ENCODE measurements at regions not wholly inside any gene's neighbourhood (a gene's known extent, or its start where the extent isn't known, plus 50 kb on each side); places are given as distances from the start of the nearest gene placed in this dataset.
A peak's percentile ranks its signal among the peaks of the same experiment; 100 is the strongest.

GRCh38 chr9:113785334-113785733 lies 90.8 kb upstream of the ZNF618 start:
- no peak for DNase-seq (ENCODE audit: low read depth, low spot score)

- no peak for DNase-seq (ENCODE audit: low read depth, low spot score)
These were observed 90.0 kb upstream of the ZNF618 start for GRCh38 chr9:113786071-113786470.

DNA sequence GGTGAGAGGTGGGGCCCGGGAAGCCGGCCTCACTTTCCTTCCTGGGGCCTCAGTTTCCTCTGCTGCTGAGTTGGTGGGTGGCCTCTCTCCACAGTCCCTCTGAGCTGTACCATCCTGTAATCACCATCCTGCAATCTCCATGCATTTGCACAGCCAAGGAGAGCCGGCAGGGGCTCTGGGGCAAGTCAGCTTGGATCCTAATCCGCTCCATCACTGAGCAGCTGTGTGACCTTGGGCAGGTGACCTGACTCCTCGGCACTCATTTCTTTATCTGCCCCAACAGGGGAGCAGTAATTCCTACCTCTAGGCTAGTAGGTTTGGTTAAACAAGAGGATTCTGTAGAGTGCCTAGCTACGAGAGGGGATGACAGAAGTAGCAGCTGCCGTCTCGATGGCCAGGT lies 88.2 kb upstream of the ZNF618 start:
- no peak for DNase-seq (ENCODE audit: low read depth, low spot score)

- DNase-seq (ENCODE audit: low read depth, low spot score), result no peak
These were observed 87.3 kb upstream of the ZNF618 start for GRCh38 chr9:113788616-113789330.

DNA sequence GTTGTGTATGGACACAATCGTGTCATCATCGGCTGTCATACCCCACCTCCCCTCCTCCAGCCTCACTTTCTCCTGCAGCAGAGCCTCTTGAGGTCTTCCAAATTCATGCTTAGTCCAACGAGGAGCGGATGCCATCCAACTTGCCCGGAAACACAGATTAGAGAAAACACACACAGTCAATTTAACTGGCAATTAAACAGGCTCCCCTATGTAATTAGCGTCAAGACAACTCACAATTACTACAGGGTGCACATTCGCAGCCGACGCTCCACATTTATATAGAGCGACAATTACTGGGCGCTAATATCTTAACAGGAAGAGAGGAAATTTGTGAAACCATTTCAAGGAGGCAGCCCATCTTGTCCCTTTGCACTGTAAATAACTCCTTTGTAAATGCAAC lies 86.0 kb upstream of the ZNF618 start:
- DNase-seq (ENCODE audit: low read depth, low spot score), result no peak

- DNase-seq (ENCODE audit: low read depth, low spot score), result no peak
These were observed 82.6 kb upstream of the ZNF618 start for GRCh38 chr9:113793558-113793957.

DNA sequence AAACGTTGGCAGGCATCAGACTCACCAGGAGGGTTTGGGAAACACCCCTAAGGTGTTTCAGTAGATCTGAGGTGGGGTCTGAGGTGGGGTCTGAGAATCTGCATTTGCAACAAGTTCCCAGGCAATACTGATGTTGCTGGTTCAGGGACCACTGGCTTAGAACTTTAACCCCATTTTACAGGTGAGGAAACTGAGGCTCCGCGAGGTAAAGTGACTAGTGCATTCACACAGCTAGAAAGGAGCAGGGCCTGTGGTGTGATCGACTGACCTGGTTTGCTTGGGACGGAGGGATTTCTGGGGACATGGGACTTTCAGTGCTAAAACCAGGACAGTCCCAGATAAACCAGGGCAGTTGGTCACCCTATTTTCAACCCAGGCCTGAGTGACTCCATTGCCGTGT lies 81.4 kb upstream of the ZNF618 start:
- DNase-seq (ENCODE audit: low read depth, low spot score), result no peak

- DNase-seq (ENCODE audit: low read depth, low spot score), result no peak
These were observed 80.2 kb upstream of the ZNF618 start for GRCh38 chr9:113795811-113796392.

DNA sequence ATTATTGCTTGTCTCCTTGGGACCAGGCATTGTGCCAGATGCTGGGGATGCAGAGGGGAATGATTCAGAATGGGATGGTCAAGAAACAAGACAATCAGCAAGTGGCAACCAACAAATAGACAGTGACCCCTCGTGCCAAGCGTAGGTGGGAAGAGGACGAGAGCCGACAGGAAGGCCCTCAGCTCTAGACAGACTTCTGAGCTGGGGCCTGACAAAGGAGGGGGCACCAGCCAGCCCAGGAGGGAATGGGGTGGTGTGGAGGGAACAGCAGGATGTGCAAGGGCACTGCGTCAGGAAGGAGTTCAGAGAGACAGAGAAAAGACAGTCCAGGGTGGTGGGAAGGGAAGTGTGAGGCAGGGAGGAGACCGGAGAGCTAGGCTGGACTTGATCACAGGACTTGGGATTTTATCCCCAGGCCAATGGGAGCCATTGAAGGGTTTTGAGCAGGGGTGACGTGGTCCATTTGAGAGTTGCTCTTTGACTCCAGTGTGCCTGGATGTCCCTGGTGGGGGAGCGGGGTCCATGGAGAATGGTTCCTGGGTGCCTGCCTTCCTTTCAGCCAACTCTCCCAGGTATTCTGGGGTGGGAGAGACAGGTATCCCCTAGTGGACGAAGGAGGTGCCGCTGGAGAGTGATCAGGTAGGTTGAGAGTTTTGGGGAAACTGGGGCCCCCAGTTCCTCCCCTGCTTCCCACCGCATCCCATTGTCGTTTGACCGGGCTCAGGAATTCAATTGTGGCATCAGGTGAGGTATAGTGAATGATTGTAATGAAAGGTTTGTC lies 79.3 kb upstream of the ZNF618 start:
- no peak for DNase-seq (ENCODE audit: low read depth, low spot score)

GRCh38 chr9:113798062-113799030 lies 77.8 kb upstream of the ZNF618 start:
- no peak for DNase-seq (ENCODE audit: low read depth, low spot score)

- no peak for DNase-seq (ENCODE audit: low read depth, low spot score)
These were observed 75.8 kb upstream of the ZNF618 start for GRCh38 chr9:113800276-113800675.

GRCh38 chr9:113803811-113804589 lies 72.1 kb upstream of the ZNF618 start:
- DNase-seq (ENCODE audit: low read depth, low spot score), result no peak

DNA sequence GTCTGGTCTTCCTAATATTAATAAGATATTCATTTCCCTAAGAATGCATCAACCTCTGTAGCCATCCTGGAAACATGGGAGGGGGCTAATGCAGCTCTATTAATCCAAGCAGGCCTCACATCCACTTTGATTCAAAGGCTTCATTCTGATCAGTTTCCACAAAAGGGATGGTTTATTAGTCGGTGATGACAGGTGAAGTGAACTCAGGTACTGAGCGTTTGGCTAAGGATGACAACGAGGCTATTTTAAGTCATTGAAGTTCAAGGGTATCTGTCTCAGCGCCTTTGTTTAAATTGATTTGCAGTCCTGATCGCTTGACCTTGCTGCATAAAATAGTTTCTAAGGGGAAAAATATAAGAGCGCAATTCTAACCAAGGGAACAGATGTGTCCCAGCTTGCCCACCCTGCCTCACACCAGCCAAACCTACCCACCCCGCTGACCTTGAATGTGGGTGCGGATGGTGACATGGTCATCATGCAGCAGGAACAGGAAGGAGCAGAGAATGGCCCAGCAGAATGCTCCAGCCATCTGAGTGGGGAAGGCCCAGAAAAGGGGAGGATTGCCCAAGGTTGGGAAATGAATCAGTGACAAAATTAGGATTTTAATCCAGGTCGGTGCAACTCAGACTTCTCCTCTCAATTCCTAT lies 70.5 kb upstream of the ZNF618 start:
- DNase-seq (ENCODE audit: low read depth, low spot score), result no peak

DNA sequence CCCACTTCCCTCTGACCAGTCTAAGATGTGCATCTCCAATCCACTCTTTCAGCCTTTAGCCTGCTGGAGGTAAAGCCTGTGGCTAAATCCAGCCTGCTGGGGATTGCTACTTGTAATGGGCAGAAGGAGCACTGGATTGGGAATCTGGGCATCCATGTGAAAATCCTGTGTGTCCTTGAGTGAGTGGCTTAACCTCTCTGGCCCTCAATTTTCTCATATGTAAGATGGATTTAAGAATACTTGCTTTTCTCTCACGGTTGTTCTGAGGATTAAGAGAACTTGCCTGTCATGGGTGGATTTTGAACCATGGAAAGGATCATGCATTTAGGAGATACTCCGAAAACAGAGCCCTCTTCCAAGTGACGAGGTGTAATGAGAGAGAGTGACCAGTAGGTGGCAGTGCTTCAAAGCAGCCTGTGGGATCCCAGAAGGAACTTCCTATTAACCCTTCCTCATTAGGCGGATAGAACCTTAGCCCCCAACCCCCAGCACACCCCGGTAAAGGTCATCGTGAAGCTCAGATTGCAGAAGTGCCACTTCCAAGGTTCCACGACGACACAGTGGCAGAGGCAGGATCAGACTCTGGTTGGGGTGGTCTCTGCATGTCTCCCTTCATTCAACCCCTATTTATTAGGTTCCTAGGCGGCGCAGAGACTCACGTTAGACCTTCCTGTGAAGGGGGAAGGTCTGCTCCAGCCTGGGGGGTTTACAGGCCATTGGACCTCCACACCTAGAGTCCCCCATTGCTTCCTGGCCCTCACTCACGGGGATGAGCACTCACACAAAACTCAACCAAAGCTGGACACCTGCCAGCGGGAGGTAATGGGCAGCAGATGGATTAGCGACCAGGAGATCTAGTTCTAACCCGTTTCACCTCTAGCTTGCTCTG lies 68.7 kb upstream of the ZNF618 start:
- DNase-seq (ENCODE audit: low read depth, low spot score), result peak; percentile 35

- DNase-seq (ENCODE audit: low read depth, low spot score), result no peak
These were observed 67.4 kb upstream of the ZNF618 start for GRCh38 chr9:113808391-113809358.

DNA sequence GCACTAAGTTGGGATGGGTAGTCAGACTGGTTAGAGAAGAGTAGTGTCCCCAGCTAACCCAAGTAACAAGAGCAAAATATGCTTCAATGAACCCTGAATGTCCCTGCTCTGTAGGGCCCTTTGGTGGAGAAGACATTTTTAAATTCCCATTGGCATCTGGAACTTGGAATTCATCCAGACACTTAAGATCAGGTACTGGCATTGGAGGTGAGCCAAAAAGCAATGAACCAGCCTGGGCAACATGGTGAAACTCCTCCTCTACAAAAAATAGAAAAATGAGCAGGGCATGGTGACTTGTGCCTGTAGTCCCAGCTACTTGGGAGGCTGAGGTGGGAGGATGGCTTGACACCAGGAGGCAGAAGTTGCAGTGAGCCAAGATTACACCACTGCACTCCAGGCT lies 58.9 kb upstream of the ZNF618 start:
- no peak for DNase-seq (ENCODE audit: low read depth, low spot score)

DNA sequence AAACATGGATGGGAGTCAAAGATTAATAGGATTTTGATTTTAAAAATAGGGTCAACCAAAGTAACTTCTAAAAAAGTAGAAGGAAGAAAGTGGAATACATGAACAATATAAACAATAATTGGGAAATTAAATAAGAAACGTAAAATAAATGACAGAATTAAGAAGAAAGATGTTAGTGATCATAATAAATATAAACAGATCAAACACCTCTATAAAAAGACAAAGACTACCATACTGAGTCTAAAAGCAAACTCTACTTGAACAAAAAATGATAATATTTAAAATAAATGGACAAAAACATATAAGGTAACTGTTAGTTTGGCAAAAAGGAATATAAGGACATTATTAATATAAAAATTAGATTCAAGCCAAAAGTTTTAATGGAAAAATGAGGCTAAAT lies 57.7 kb upstream of the ZNF618 start:
- no peak for DNase-seq (ENCODE audit: low read depth, low spot score)

DNA sequence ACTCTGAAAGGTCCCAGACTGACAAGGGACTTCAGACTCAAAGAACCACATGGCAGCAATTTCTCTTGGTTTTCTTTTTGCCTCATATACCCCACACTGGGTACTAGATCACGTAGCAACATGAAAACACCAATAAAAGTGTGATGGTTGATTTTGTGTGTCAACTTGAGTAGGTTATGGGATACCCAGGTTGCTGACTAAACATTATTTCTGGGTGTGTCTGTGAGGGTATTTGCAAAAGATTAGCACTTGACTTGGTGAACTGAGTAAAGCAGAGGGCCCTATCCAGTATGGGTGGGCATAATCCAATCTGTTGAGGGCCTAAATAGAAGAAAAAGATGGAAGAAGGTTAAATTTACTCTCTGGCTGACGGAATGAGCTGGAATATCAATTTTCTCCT lies 53.8 kb upstream of the ZNF618 start:
- DNase-seq (ENCODE audit: low read depth, low spot score), result no peak

Data from iPS DF 19.7 (cell line).